ENCODE measurements at regions not wholly inside any gene's neighbourhood (a gene's known extent, or its start where the extent isn't known, plus 50 kb on each side); places are given as distances from the start of the nearest gene placed in this dataset.

DNA sequence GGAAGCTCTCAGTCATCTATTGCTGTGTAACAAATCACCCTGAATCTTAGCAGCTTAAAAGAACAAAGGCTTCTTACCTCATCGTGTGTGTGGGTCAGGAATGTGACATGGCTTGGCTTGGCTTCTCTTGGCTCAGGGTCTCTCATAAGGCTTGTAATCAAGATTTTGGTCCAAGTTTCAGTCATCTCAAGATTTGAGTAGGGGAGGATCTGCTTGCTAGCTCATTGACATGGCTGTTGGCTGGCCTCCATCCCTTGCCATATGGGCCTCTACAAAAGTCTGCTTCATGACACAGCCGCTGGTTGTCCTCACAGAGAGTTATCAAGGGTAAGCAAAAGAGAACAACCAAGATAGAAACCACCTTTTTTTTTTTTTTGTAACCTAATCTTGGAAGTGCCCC is 207.7 kb downstream of the PTPRC start:
- TF ChIP-seq TAF1 (IDR thresholded peaks at IDR 0.05; ENCODE audit: borderline replicate concordance, insufficient read depth, low read length): no peak
- no peak; the same call in 1 of the 2 replicates for TF ChIP-seq POLR2AphosphoS5 (IDR thresholded peaks at IDR 0.05; ENCODE audit: low read depth, low read length)

All from PFSK-1 (cell line).